Keratinocyte (primary cell): ENCODE measurements at regions not wholly inside any gene's neighbourhood (a gene's known extent, or its start where the extent isn't known, plus 50 kb on each side); places are given as distances from the start of the nearest gene placed in this dataset.

Experiments
- CTCF ChIP-seq, 3 experiments: IDR thresholded peaks in 1 of 3; conservative IDR thresholded peaks in 1 of 3; optimal IDR thresholded peaks in 1 of 3; 2 replicates in 2 of 3; 3 replicates in 1 of 3; pipeline versions ENCODE3 to v1.5.1; 2011; ENCODE audit warnings: low read length in 3 of 3, mild to moderate bottlenecking in 3 of 3, moderate library complexity in 2 of 3, control low read depth in 1 of 3, inconsistent platforms in 1 of 3; ENCODE audit not compliant: insufficient read depth in 2 of 3; ENCODE audit errors: extremely low read depth in 1 of 3
- EZH2 ChIP-seq: IDR thresholded peaks from one replicate; pipeline ENCODE4 v1.6.1; 2012; ENCODE audit warnings: inconsistent platforms, mild to moderate bottlenecking, low read length, moderate library complexity

- no peak for TF ChIP-seq CTCF (optimal IDR thresholded peaks at IDR 0.05 in 1 of 3, IDR thresholded peaks at IDR 0.05 in 1 of 3, conservative IDR thresholded peaks at IDR 0.05 in 1 of 3; ENCODE audit: extremely low read depth in 1 of 3, insufficient read depth in 2 of 3, low read length in 3 of 3)
- TF ChIP-seq EZH2: no peak
Observed at GRCh38 chr2:15688924-15689568, 97.4 kb downstream of the DDX1 start.
